ENCODE measurements at regions not wholly inside any gene's neighbourhood (a gene's known extent, or its start where the extent isn't known, plus 50 kb on each side); places are given as distances from the start of the nearest gene placed in this dataset.

DNA sequence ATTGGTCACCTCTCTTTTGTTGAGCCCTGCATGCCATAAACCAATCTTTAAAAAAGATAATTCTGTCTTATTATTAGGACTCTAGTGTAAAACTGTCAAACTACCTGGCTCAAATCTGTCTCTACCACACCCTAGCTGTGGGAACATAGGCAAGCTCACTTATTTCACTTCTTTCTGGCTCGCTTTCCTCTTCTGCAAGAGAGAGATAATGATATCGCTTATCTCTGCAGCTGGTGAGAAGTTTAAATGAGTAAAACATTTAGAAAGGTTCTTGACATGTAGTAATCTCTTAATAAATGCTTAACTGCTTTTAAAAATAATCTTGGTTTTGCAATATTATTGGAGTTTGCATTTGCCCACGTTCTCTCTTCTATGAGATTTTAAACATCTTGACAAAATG, 1109.2 kb downstream of the RAPGEF2 start:
- no peaks in the 10 kb centered on the region for H3K36me3 ChIP-seq
- no peak for ATAC-seq
- H3K4me3 ChIP-seq = no peak overlapping the region
- intact Hi-C loops (cut with DNase I) = no loop called here
- H3K27me3 ChIP-seq = no peaks in the 10 kb centered on the region
- no peak overlapping the region for H3K27ac ChIP-seq
- H3K4me1 ChIP-seq = no peaks in the 10 kb centered on the region
- 40 to 41% methylated on average over 3 of the region's 3 CpGs for WGBS, 2 donors
- no peak for DNase-seq
- TF ChIP-seq, protein P1, sequence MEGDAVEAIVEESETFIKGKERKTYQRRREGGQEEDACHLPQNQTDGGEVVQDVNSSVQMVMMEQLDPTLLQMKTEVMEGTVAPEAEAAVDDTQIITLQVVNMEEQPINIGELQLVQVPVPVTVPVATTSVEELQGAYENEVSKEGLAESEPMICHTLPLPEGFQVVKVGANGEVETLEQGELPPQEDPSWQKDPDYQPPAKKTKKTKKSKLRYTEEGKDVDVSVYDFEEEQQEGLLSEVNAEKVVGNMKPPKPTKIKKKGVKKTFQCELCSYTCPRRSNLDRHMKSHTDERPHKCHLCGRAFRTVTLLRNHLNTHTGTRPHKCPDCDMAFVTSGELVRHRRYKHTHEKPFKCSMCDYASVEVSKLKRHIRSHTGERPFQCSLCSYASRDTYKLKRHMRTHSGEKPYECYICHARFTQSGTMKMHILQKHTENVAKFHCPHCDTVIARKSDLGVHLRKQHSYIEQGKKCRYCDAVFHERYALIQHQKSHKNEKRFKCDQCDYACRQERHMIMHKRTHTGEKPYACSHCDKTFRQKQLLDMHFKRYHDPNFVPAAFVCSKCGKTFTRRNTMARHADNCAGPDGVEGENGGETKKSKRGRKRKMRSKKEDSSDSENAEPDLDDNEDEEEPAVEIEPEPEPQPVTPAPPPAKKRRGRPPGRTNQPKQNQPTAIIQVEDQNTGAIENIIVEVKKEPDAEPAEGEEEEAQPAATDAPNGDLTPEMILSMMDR (IDR thresholded peaks at IDR 0.05) = no peak
- H3K9me3 ChIP-seq = peaks cover 0 to 20% (median 0%) of the 10 kb centered on the region in 11 donors

DNA sequence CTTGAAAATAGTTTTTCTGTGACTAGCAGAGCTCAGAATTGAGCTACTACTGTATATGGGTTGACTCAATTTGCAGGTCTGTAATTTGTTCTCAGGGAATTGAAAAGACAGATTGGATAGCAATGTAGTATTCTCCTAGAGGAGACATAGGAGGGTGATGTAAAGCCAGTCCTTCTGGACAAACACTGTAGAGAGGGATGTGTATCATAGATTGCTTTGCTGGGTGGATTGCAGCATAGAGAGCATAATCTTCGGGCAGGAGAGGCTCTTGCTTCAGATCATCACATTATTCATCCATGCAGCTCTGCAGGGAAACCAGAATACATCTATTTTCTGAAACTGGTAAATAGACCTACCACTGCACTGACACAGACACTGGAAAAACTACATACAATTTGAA, 1110.5 kb downstream of the RAPGEF2 start:
- Histone ChIP-seq H3K4me3 (no peak overlapping the region), H3K4me1 (no peaks in the 10 kb centered on the region), H3K9me3 (peaks cover 0 to 30% (median 0%) of the 10 kb centered on the region in 11 donors), H3K27ac (no peak overlapping the region), H3K27me3 (no peaks in the 10 kb centered on the region), H3K36me3 (no peaks in the 10 kb centered on the region)
- intact Hi-C loops (cut with DNase I) = no loop called here
- TF ChIP-seq, protein P1 (IDR thresholded peaks at IDR 0.05) = no peak
- WGBS, 2 donors = 24 to 70% methylated on average over 1 of the region's 1 CpG
- ATAC-seq (no peak), DNase-seq (no peak)

DNA sequence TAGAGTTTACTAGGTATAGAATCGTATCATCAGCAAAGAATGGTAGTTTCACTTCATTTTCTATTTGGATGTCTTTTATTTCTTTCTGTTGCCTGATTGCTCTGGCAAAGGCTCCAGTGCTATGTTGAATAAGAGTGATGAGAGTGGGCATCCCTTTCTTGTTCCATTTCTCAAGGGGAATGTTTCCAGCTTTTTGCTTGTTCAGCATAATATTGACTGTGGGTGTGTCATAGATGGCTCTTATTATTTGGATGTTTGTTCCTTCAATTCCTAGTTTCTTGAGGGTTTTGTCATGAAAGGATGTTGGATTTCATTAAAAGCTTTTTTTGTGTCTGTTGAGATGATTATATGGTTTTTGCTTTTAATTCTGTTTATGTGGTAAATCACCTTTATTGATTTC, 1114.5 kb downstream of the RAPGEF2 start:
- ATAC-seq (no peak), DNase-seq (no peak)
- Histone ChIP-seq H3K9me3 (peaks cover 0 to 57% (median 11%) of the 10 kb centered on the region in 11 donors), H3K4me3 (no peak overlapping the region), H3K27ac (no peak overlapping the region), H3K36me3 (no peaks in the 10 kb centered on the region), H3K4me1 (no peaks in the 10 kb centered on the region), H3K27me3 (no peaks in the 10 kb centered on the region)
- 76 to 85% methylated on average over 1 of the region's 1 CpG for WGBS, 2 donors
- TF ChIP-seq, protein P1 (IDR thresholded peaks at IDR 0.05) = no peak
- intact Hi-C loops (cut with DNase I) = no loop called here

DNA sequence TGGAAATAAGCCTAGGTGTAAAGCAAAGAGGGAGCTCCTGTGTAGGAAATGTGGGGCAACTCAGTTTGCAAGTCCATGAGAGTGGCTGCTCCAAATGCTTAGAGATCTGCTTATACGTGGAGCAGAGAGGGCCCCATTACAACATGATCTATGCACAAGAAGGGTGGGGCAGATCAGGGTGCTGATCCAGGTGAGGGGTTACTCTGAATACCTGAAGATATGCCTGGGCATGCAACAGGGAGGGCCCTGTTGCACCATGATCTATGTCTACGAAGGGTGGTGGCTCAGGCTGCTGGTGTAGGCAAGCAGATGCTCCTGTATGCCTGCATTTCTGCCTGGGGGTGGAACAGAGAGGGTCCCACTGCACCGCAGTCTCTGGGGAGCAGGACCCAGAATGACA, 1121.2 kb downstream of the RAPGEF2 start:
- no peak for DNase-seq
- Histone ChIP-seq H3K36me3 (no peaks in the 10 kb centered on the region), H3K27ac (no peak overlapping the region), H3K4me3 (no peak overlapping the region), H3K27me3 (no peaks in the 10 kb centered on the region), H3K9me3 (peaks cover 0 to 23% (median 6%) of the 10 kb centered on the region in 11 donors), H3K4me1 (no peaks in the 10 kb centered on the region)
- no peak for ATAC-seq
- intact Hi-C loops (cut with DNase I) = no loop called here
- TF ChIP-seq, protein P1 (IDR thresholded peaks at IDR 0.05) = no peak
- 79 to 82% methylated on average over 3 of the region's 3 CpGs for WGBS, 2 donors
